Panc1 (cell line): ENCODE measurements at regions not wholly inside any gene's neighbourhood (a gene's known extent, or its start where the extent isn't known, plus 50 kb on each side); places are given as distances from the start of the nearest gene placed in this dataset.

ENCODE experiments used
- ATAC-seq: fragments of 200-7000 bp; cut with Tn5 transposase; 2 replicates; pipeline ENCODE4 v1.9.1; 2020; ENCODE audit warnings: mild to moderate bottlenecking, moderate library complexity
- BruUV-seq: library from RNA; stranded (reverse); fragments of 400-500 nt; replicated peaks from 2 replicates; lab custom pipeline; 2021; lab: Mats Ljungman, UMichigan
- CTCF ChIA-PET: fragments of 300-600 bp; sonication (Branson Sonifier 250); formaldehyde crosslinking; loops from one replicate; lab custom pipeline; 2022; ENCODE audit warnings: antibody characterized with exemption; lab: Charles Lee
- POLR2A ChIA-PET: fragments of 300-600 bp; sonication (Branson Sonifier 250); formaldehyde crosslinking; loops from one replicate; lab custom pipeline; 2022; ENCODE audit warnings: antibody characterized with exemption; lab: Charles Lee
- DNase-seq: peaks from one replicate; pipeline ENCODE4 v3.0.0-alpha.2; 2010; ENCODE audit warnings: low read depth, low spot score
- H3K27ac ChIP-seq: 2 replicates; pipeline ENCODE4 v1.5.1; 2011; ENCODE audit warnings: mild to moderate bottlenecking, low read length, inconsistent platforms
- H3K27me3 ChIP-seq: fragments of 200-500 bp; sonication (Bioruptor generic); 2 replicates; pipeline ENCODE4 v1.6.0; 2014; ENCODE audit warnings: low read length, inconsistent platforms; ENCODE audit not compliant: control insufficient read depth, insufficient read depth
- H3K36me3 ChIP-seq: fragments of 200-500 bp; sonication (Bioruptor generic); 2 replicates; pipeline ENCODE4 v1.5.1; 2014; ENCODE audit warnings: inconsistent platforms, mild to moderate bottlenecking, low read length, moderate library complexity; ENCODE audit not compliant: control insufficient read depth, insufficient read depth
- H3K4me1 ChIP-seq: 2 replicates; pipeline ENCODE4 v1.5.1; 2011; ENCODE audit warnings: inconsistent platforms, mild to moderate bottlenecking, low read length, moderate library complexity; ENCODE audit not compliant: control insufficient read depth, insufficient read depth
- H3K4me3 ChIP-seq, 2 experiments: 2 replicates each; pipeline ENCODE4 v1.5.1; 2011 to 2012; ENCODE audit warnings: low read depth in 2 of 2, low read length in 2 of 2, mild to moderate bottlenecking in 2 of 2, inconsistent platforms in 1 of 2, moderate library complexity in 1 of 2
- H3K9me3 ChIP-seq: fragments of 200-500 bp; sonication (Bioruptor generic); 2 replicates; pipeline ENCODE4 v1.5.1; 2014; ENCODE audit warnings: low read depth, mild to moderate bottlenecking, inconsistent platforms, low read length, moderate library complexity; ENCODE audit not compliant: control insufficient read depth, insufficient read depth
- POLR2AphosphoS5 ChIP-seq: IDR thresholded peaks from 2 replicates; pipeline ENCODE4 v1.6.1; 2012; ENCODE audit warnings: mild to moderate bottlenecking, low read depth, low read length, moderate library complexity
- SIN3A ChIP-seq: IDR thresholded peaks from 2 replicates; pipeline ENCODE4 v1.6.1; 2012; ENCODE audit warnings: low read depth, mild to moderate bottlenecking, low read length, moderate library complexity, borderline replicate concordance; ENCODE audit not compliant: insufficient read depth
- TCF7L2 ChIP-seq: IDR thresholded peaks from 2 replicates; pipeline ENCODE4 v1.6.1; 2011; ENCODE audit warnings: mild to moderate bottlenecking, low read depth, low read length, inconsistent platforms
- in situ Hi-C: cut with HindIII; loops from 2 replicates; pipeline ENCODE4 v1.10.0; 2016; ENCODE audit warnings: low sequenced_read_pairs, low pct_unique_long_range_greater_than_20kb
- intact Hi-C: fragments of 100-400 bp; cut with micrococcal nuclease; formaldehyde crosslinking; loops from one replicate; pipeline ENCODE4 v1.10.0; 2022; ENCODE audit not compliant: unreplicated experiment
- TF ChIP-seq, protein P1 (sequence below): fragments of 450-650 bp; IDR thresholded peaks from 2 replicates; pipeline ENCODE4 v1.5.1; 2017; ENCODE audit warnings: mild to moderate bottlenecking
- TF ChIP-seq, protein P2 (sequence below), 2 experiments: IDR thresholded peaks; 2 replicates each; pipeline ENCODE4 v1.6.1; 2011 to 2012; ENCODE audit warnings: low read depth in 2 of 2, control low read depth in 1 of 2, low read length in 1 of 2, mild to moderate bottlenecking in 1 of 2, moderate library complexity in 1 of 2; ENCODE audit not compliant: insufficient read depth in 1 of 2

DNA sequence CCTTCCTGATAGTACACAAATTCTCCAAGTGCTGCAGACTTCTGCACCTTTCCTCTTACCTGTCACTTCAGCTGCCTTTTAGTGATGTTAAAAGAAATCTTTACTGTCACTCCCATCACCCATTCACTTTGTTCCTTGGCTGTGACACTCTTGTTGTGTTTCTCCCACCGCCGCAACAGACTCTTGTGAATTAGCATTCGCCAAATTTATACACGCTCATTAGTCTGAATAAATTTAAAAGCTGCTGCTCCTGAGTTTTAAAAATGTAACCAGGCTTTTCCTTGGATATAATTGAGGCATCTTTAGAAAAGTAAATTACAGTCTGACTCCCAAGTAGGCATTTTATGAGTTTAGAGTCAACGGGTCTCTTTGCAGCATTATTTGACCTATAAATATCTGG, 1197.9 kb downstream of the BCL11B start:
- DNase-seq (no peak), ATAC-seq (no peak)
- Histone ChIP-seq H3K27ac (no peak overlapping the region), H3K36me3 (no peaks in the 10 kb centered on the region), H3K4me3 (no peak overlapping the region), H3K9me3 (no peaks in the 10 kb centered on the region), H3K4me1 (no peaks in the 10 kb centered on the region), H3K27me3 (no peaks in the 10 kb centered on the region)
- POLR2A ChIA-PET, result no interaction called here
- intact Hi-C loops (no loop called here), in situ Hi-C loops (no loop called here)
- BruUV-seq, result no TSS peak
- TF ChIP-seq, protein P1, sequence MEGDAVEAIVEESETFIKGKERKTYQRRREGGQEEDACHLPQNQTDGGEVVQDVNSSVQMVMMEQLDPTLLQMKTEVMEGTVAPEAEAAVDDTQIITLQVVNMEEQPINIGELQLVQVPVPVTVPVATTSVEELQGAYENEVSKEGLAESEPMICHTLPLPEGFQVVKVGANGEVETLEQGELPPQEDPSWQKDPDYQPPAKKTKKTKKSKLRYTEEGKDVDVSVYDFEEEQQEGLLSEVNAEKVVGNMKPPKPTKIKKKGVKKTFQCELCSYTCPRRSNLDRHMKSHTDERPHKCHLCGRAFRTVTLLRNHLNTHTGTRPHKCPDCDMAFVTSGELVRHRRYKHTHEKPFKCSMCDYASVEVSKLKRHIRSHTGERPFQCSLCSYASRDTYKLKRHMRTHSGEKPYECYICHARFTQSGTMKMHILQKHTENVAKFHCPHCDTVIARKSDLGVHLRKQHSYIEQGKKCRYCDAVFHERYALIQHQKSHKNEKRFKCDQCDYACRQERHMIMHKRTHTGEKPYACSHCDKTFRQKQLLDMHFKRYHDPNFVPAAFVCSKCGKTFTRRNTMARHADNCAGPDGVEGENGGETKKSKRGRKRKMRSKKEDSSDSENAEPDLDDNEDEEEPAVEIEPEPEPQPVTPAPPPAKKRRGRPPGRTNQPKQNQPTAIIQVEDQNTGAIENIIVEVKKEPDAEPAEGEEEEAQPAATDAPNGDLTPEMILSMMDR, result no peak
- TF ChIP-seq POLR2AphosphoS5 (no peak), SIN3A (no peak), TCF7L2 (no peak)
- TF ChIP-seq, protein P2, sequence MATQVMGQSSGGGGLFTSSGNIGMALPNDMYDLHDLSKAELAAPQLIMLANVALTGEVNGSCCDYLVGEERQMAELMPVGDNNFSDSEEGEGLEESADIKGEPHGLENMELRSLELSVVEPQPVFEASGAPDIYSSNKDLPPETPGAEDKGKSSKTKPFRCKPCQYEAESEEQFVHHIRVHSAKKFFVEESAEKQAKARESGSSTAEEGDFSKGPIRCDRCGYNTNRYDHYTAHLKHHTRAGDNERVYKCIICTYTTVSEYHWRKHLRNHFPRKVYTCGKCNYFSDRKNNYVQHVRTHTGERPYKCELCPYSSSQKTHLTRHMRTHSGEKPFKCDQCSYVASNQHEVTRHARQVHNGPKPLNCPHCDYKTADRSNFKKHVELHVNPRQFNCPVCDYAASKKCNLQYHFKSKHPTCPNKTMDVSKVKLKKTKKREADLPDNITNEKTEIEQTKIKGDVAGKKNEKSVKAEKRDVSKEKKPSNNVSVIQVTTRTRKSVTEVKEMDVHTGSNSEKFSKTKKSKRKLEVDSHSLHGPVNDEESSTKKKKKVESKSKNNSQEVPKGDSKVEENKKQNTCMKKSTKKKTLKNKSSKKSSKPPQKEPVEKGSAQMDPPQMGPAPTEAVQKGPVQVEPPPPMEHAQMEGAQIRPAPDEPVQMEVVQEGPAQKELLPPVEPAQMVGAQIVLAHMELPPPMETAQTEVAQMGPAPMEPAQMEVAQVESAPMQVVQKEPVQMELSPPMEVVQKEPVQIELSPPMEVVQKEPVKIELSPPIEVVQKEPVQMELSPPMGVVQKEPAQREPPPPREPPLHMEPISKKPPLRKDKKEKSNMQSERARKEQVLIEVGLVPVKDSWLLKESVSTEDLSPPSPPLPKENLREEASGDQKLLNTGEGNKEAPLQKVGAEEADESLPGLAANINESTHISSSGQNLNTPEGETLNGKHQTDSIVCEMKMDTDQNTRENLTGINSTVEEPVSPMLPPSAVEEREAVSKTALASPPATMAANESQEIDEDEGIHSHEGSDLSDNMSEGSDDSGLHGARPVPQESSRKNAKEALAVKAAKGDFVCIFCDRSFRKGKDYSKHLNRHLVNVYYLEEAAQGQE (IDR thresholded peaks at IDR 0.05; ENCODE audit: insufficient read depth in 1 of 2, low read depth in 2 of 2, low read length in 1 of 2), result no peak
- CTCF ChIA-PET, result no interaction called here

DNA sequence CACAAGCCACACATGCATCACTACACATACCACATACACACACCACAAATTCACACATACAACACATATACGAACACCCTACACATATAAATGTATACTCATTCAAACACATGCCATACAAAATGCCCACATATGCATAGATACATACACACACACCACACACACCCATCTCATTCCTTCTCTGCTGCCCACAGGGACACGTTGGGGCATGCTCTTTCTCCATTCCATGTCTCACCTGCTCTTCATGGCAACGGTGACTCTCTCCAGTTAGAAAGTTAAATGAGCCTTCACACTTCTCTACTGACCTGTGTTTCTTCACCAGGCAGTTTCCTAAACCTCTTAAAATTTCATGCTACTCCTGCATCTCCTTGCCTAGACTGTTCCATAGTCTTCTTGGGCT, 1194.8 kb downstream of the BCL11B start:
- DNase-seq (no peak), ATAC-seq (no peak)
- BruUV-seq, result no TSS peak
- CTCF ChIA-PET, result no interaction called here
- POLR2A ChIA-PET, result no interaction called here
- in situ Hi-C loops (no loop called here), intact Hi-C loops (no loop called here)
- no peak overlapping the region for H3K4me3 ChIP-seq
- H3K36me3 ChIP-seq, result no peaks in the 10 kb centered on the region
- H3K9me3 ChIP-seq, result no peaks in the 10 kb centered on the region
- H3K27me3 ChIP-seq, result no peaks in the 10 kb centered on the region
- H3K27ac ChIP-seq, result no peak overlapping the region
- TF ChIP-seq POLR2AphosphoS5 (no peak), TCF7L2 (no peak), SIN3A (no peak)
- TF ChIP-seq, protein P1, result no peak
- TF ChIP-seq, protein P2 (IDR thresholded peaks at IDR 0.05; ENCODE audit: insufficient read depth in 1 of 2, low read depth in 2 of 2, low read length in 1 of 2), result no peak
- no peaks in the 10 kb centered on the region for H3K4me1 ChIP-seq
